ENCODE measurements at regions not wholly inside any gene's neighbourhood (a gene's known extent, or its start where the extent isn't known, plus 50 kb on each side); places are given as distances from the start of the nearest gene placed in this dataset.

DNA sequence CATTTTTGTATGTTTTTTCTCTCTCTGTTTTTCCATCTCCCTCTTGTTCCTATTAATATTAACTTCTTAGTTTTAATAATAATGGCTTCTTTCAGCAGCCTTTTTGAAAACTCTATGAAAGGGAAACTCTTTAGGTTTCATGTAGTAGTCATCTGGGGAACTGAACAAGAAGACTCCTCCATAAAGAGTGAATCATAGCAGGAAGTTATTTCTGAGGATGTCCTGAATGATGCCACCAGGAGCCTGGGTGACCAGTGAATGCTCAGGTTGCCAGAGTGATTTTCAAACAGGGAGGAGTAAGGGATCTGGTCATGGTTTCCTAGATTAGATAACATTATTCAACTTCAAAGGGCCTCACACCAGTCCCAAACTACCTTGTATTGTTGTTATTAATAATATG is 212.8 kb upstream of the PDE5A start:
- Histone ChIP-seq H3K4me1 (ENCODE audit: control insufficient read depth in 4 of 4, insufficient read depth in 4 of 4, low read length in 3 of 4) (no peaks in the 10 kb centered on the region), H3K36me3 (ENCODE audit: control insufficient read depth in 4 of 4, insufficient read depth in 3 of 4, low read depth in 1 of 4, low read length in 3 of 4) (no peaks in the 10 kb centered on the region), H3K4me3 (ENCODE audit: low read depth in 1 of 3, low read length in 3 of 3) (no peak overlapping the region), H3K9me3 (ENCODE audit: control insufficient read depth in 4 of 4, low read length in 3 of 4) (no peaks in the 10 kb centered on the region), H3K9ac (ENCODE audit: low read depth in 1 of 2, low read length in 2 of 2) (no peak overlapping the region), H3K27me3 (ENCODE audit: control insufficient read depth in 4 of 4, insufficient read depth in 4 of 4, low read length in 3 of 4) (no peaks in the 10 kb centered on the region), H3K27ac (ENCODE audit: low read depth in 1 of 2, low read length in 2 of 2) (no peak overlapping the region)
- TF ChIP-seq GABPA (IDR thresholded peaks at IDR 0.05 in 1 of 2, conservative IDR thresholded peaks at IDR 0.05 in 1 of 2): no peak
- no peak for TF ChIP-seq RXRA (IDR thresholded peaks at IDR 0.05)
- TF ChIP-seq, protein P1, sequence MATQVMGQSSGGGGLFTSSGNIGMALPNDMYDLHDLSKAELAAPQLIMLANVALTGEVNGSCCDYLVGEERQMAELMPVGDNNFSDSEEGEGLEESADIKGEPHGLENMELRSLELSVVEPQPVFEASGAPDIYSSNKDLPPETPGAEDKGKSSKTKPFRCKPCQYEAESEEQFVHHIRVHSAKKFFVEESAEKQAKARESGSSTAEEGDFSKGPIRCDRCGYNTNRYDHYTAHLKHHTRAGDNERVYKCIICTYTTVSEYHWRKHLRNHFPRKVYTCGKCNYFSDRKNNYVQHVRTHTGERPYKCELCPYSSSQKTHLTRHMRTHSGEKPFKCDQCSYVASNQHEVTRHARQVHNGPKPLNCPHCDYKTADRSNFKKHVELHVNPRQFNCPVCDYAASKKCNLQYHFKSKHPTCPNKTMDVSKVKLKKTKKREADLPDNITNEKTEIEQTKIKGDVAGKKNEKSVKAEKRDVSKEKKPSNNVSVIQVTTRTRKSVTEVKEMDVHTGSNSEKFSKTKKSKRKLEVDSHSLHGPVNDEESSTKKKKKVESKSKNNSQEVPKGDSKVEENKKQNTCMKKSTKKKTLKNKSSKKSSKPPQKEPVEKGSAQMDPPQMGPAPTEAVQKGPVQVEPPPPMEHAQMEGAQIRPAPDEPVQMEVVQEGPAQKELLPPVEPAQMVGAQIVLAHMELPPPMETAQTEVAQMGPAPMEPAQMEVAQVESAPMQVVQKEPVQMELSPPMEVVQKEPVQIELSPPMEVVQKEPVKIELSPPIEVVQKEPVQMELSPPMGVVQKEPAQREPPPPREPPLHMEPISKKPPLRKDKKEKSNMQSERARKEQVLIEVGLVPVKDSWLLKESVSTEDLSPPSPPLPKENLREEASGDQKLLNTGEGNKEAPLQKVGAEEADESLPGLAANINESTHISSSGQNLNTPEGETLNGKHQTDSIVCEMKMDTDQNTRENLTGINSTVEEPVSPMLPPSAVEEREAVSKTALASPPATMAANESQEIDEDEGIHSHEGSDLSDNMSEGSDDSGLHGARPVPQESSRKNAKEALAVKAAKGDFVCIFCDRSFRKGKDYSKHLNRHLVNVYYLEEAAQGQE (IDR thresholded peaks at IDR 0.05): no peak
- no peak for TF ChIP-seq FOXA2 (IDR thresholded peaks at IDR 0.05)
- no peak for TF ChIP-seq EGR1 (IDR thresholded peaks at IDR 0.05; ENCODE audit: low read depth in 2 of 2)
- no peak for TF ChIP-seq JUND (IDR thresholded peaks at IDR 0.05)
- TF ChIP-seq, protein P2, sequence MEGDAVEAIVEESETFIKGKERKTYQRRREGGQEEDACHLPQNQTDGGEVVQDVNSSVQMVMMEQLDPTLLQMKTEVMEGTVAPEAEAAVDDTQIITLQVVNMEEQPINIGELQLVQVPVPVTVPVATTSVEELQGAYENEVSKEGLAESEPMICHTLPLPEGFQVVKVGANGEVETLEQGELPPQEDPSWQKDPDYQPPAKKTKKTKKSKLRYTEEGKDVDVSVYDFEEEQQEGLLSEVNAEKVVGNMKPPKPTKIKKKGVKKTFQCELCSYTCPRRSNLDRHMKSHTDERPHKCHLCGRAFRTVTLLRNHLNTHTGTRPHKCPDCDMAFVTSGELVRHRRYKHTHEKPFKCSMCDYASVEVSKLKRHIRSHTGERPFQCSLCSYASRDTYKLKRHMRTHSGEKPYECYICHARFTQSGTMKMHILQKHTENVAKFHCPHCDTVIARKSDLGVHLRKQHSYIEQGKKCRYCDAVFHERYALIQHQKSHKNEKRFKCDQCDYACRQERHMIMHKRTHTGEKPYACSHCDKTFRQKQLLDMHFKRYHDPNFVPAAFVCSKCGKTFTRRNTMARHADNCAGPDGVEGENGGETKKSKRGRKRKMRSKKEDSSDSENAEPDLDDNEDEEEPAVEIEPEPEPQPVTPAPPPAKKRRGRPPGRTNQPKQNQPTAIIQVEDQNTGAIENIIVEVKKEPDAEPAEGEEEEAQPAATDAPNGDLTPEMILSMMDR (IDR thresholded peaks at IDR 0.05; ENCODE audit: low read depth, low read length, missing input control): no peak
- TF ChIP-seq, protein P3, sequence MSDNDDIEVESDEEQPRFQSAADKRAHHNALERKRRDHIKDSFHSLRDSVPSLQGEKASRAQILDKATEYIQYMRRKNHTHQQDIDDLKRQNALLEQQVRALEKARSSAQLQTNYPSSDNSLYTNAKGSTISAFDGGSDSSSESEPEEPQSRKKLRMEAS (IDR thresholded peaks at IDR 0.05): no peak
- TF ChIP-seq YY1 (IDR thresholded peaks at IDR 0.05): no peak
- no peak for TF ChIP-seq TAF1 (conservative IDR thresholded peaks at IDR 0.05)
- no peak for TF ChIP-seq NR2F2 (IDR thresholded peaks at IDR 0.05)
- no peak for TF ChIP-seq SP1 (IDR thresholded peaks at IDR 0.05)
- TF ChIP-seq HNF4G (IDR thresholded peaks at IDR 0.05): no peak
- TF ChIP-seq HNF4A (conservative IDR thresholded peaks at IDR 0.05): no peak
- TF ChIP-seq RAD21 (IDR thresholded peaks at IDR 0.05): no peak
- DNase-seq (ENCODE audit: low spot score): no peak

DNA sequence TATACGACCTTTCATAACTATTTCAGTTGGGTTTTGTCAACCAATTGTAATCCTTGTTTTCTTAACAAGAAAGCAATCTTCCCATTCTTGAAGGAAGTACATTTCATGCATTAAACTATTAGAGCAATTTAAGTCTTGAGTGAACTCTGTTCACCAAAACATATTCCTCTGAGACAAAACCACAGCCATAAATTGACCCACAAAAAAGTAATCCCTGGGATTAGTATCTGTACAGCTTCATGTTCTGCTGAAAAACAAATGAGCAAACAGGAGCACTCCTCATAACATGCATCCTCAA is 207.0 kb upstream of the PDE5A start:
- H3K36me3 ChIP-seq (ENCODE audit: control insufficient read depth in 4 of 4, insufficient read depth in 3 of 4, low read depth in 1 of 4, low read length in 3 of 4): no peaks in the 10 kb centered on the region
- TF ChIP-seq, protein P1 (IDR thresholded peaks at IDR 0.05): no peak
- TF ChIP-seq FOXA1 (IDR thresholded peaks at IDR 0.05): no peak
- TF ChIP-seq JUND (IDR thresholded peaks at IDR 0.05): no peak
- no peak for TF ChIP-seq EGR1 (IDR thresholded peaks at IDR 0.05; ENCODE audit: low read depth in 2 of 2)
- TF ChIP-seq YY1 (IDR thresholded peaks at IDR 0.05): no peak
- no peak for TF ChIP-seq RAD21 (IDR thresholded peaks at IDR 0.05)
- no peak for TF ChIP-seq HNF4A (conservative IDR thresholded peaks at IDR 0.05)
- TF ChIP-seq, protein P4, sequence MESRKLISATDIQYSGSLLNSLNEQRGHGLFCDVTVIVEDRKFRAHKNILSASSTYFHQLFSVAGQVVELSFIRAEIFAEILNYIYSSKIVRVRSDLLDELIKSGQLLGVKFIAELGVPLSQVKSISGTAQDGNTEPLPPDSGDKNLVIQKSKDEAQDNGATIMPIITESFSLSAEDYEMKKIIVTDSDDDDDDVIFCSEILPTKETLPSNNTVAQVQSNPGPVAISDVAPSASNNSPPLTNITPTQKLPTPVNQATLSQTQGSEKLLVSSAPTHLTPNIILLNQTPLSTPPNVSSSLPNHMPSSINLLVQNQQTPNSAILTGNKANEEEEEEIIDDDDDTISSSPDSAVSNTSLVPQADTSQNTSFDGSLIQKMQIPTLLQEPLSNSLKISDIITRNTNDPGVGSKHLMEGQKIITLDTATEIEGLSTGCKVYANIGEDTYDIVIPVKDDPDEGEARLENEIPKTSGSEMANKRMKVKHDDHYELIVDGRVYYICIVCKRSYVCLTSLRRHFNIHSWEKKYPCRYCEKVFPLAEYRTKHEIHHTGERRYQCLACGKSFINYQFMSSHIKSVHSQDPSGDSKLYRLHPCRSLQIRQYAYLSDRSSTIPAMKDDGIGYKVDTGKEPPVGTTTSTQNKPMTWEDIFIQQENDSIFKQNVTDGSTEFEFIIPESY (IDR thresholded peaks at IDR 0.05): no peak
- TF ChIP-seq GABPA (IDR thresholded peaks at IDR 0.05 in 1 of 2, conservative IDR thresholded peaks at IDR 0.05 in 1 of 2): no peak
- TF ChIP-seq, protein P5, sequence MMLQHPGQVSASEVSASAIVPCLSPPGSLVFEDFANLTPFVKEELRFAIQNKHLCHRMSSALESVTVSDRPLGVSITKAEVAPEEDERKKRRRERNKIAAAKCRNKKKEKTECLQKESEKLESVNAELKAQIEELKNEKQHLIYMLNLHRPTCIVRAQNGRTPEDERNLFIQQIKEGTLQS (IDR thresholded peaks at IDR 0.05): no peak
- TF ChIP-seq RXRA (IDR thresholded peaks at IDR 0.05): no peak
- TF ChIP-seq, protein P3 (IDR thresholded peaks at IDR 0.05): no peak
- no peaks in the 10 kb centered on the region for H3K27me3 ChIP-seq (ENCODE audit: control insufficient read depth in 4 of 4, insufficient read depth in 4 of 4, low read length in 3 of 4)
- no peak overlapping the region for H3K9ac ChIP-seq (ENCODE audit: low read depth in 1 of 2, low read length in 2 of 2)
- H3K4me3 ChIP-seq (ENCODE audit: low read depth in 1 of 3, low read length in 3 of 3): no peak overlapping the region
- no peak overlapping the region for H3K27ac ChIP-seq (ENCODE audit: low read depth in 1 of 2, low read length in 2 of 2)
- no peaks in the 10 kb centered on the region for H3K9me3 ChIP-seq (ENCODE audit: control insufficient read depth in 4 of 4, low read length in 3 of 4)
- 64% methylated on average over 1 of the region's 1 CpG for WGBS
- no peaks in the 10 kb centered on the region for H3K4me1 ChIP-seq (ENCODE audit: control insufficient read depth in 4 of 4, insufficient read depth in 4 of 4, low read length in 3 of 4)
- no peak for DNase-seq (ENCODE audit: low spot score)
